RPMI7951 (cell line): ENCODE measurements at regions not wholly inside any gene's neighbourhood (a gene's known extent, or its start where the extent isn't known, plus 50 kb on each side); places are given as distances from the start of the nearest gene placed in this dataset.
"Not testable (repeated sequence)": the region's sequence is repeated elsewhere in the genome, so short reads cannot be mapped to it uniquely, and the experiment has no call there.

Source experiments
- DNase-seq: peaks from one replicate; pipeline ENCODE4 v3.0.0-alpha.2; 2012; ENCODE audit warnings: low read depth

GRCh38 chr9:22829236-22829635, 382.6 kb downstream of the DMRTA1 start:
- no peak for DNase-seq

- DNase-seq = no peak
Observed at GRCh38 chr9:22838266-22838665, 391.6 kb downstream of the DMRTA1 start.

DNA sequence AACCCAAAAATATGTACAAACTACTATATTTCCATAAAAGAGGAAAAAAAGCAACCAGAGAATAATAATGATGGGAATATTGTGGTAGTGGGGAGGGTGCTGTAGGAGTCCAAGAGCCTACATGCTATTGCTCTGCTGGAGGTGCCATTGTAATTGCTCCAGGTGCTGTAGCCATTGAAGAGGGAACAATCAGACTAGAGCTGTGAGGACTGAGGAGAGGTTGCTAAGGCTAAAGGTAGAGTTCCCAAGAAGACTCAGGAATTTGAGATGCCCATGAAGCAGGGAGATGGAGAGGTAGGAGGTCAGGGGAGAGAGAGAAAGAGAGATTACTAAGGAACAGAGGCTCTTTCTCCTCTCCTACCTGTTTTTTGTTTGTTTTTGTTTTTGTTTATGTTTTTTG, 394.0 kb downstream of the DMRTA1 start:
- no peak for DNase-seq

GRCh38 chr9:22845243-22845642, 398.6 kb downstream of the DMRTA1 start:
- DNase-seq = not testable (repeated sequence)

- no peak for DNase-seq
Observed at GRCh38 chr9:22855980-22856379, 409.4 kb downstream of the DMRTA1 start.

- no peak for DNase-seq
Observed at GRCh38 chr9:22857316-22857715, 410.7 kb downstream of the DMRTA1 start.

GRCh38 chr9:22863106-22863505, 416.5 kb downstream of the DMRTA1 start:
- no peak for DNase-seq

DNA sequence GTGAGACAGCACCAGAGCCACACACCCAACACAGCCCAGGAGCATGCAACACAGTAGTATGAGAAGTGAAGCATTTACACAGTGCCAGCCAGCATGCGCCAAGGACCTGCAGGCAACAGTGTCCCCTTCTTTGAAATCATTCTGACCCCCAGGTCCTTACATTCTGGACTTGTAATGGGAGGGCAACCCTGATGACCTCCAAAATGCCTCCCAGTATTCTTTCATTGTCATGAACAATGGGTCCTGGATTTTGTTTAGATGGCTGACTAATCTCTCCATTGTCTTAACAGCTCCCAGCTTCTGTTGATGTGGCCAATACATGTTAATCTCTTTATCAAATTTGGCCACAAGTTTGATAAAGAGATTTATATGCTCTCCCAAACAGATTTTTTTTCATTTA, 417.1 kb downstream of the DMRTA1 start:
- DNase-seq = no peak

- DNase-seq = no peak
Observed at GRCh38 chr9:22893196-22893843, 446.7 kb downstream of the DMRTA1 start.

DNA sequence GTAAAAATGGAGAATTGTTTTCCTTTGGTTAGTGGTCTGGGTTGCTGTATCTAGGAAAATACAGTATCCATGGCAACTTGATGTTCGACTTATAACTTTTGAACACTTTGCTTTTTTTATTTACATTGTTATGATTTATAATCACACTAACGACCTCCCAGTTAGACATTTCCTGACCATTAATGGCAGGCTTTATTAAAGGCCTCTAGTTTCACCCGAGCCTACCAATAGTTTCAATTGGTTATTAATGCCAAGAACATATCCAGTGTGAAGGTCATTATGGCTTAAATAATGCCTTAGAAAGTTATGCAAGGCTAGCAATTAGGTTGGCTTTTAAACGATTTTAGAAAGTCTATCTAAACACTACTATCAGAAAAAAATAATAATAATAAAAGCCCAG, 452.0 kb downstream of the DMRTA1 start:
- DNase-seq = no peak

GRCh38 chr9:22911632-22912031, 465.0 kb downstream of the DMRTA1 start:
- DNase-seq = no peak

DNA sequence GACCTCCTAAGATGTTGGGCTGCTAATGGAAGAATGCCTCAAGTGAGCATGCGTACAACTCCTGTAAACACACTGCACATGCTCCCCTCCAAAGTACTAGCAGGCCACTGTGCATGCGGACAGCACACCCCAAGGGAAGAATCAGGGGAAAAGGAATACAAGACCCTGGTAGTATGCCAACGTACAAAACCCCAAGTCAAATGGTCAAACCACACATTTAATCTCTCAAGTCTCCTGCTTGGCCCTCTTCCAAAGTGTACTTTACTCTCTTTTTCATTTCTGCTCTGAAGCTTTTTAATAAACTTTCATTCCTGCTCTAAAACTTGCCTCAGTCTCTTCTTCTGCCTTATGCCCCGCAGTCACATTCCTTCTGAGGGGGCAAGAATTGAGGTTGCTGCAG, 466.4 kb downstream of the DMRTA1 start:
- DNase-seq = peak; percentile 11

DNA sequence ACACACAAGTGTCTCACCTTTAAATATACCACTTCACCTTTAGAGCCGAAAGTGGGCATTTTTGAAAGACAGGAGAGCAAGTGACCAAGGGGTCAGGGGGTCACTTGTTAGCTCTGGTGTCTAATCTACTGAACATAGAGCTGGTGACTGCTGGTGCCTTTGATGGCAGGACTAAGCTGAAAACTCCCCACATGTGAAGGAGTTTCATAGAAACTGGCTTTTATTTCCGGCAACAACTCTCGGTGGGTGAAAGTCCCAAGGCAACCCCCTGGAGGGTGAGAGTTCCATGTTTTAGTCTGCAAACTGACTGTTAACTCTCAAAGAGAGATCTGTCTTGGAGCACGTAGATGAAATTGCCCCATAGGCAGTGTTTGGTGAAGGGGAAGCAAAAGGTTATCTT, 466.9 kb downstream of the DMRTA1 start:
- DNase-seq = no peak

DNA sequence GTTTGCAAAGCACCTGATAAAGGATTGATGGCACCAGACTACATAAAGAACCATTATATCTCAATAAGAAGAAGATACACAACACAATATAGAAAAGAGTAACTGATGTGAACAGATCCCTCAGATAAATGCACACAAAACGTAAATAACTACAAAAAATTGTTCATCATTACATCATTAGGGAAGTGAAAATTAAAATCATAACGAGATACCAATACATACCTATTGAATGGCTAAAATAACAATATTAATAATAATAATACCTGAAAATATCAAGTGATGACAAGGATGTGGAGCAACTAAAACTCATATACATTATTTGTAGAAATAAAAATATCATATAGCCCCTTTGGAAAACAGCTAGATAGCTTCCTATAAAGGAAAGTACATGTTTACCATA, 469.5 kb downstream of the DMRTA1 start:
- no peak for DNase-seq

- no peak for DNase-seq
Observed at GRCh38 chr9:22919423-22919822, 472.8 kb downstream of the DMRTA1 start.

- no peak for DNase-seq
Observed at GRCh38 chr9:22921742-22922141, 475.1 kb downstream of the DMRTA1 start.

GRCh38 chr9:22922222-22922621, 475.6 kb downstream of the DMRTA1 start:
- no peak for DNase-seq

DNA sequence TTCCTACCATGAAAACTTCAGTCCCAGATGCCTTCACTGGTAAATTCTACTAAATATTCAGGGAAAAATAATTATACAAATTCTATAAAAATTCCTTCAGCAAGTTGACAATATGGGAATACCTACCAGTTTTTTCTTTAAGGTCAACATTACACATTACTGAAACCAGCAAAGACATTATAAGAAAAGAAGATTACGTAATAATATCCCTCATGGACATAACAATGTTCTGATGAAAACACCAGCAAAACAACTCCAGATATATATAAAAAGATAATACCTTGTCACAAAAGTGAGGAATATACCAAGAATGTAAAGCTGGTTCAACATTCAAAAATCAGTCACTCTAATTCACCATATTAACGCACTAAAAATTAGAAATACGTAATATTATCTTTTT, 507.9 kb downstream of the DMRTA1 start:
- no peak for DNase-seq

- no peak for DNase-seq
Observed at GRCh38 chr9:22954964-22955363, 508.3 kb downstream of the DMRTA1 start.

GRCh38 chr9:22969350-22969979, 522.8 kb downstream of the DMRTA1 start:
- DNase-seq = no peak

DNA sequence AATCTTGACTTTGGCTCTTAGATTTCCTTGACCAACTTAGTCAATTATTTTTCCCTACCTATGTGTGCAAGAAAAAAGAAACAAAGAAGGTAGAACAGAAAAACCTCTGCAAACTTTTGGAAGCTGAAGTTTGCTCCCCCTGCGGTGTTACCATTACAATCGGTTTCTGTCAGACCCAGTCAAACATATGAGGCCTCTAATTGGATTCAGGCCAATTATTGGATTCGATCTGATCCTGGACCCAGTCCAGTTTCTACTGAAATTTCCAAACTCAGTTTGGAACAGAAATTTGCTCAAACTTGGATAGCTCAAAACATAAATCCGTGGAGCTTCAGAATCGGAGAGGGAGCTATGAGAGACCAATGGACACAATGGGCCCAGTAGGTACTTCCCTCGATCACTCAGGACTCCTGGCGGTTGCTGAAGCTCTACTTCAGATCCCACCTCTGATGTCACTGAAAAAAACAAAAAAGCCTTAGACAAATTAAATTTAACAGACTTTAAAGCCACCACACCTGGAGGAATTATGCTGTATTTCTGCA, 523.9 kb downstream of the DMRTA1 start:
- no peak for DNase-seq

DNA sequence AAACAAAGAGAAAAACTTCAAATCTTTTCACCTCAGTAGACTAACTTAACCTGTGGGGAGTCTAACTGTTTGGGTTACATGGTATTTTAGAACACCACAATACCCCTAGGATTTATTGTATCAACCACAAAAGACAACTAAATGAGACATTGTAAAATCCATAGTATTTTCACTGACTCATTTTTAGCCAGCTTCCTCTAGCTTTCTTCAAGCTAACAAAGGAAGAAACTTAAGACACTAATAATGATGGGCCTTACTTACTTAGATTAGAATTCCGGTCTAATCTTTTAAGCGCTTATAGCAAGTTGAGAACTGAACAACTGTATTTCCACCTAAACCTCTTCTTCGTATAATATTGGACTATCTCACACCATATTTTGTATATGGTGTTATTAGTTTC, 529.3 kb downstream of the DMRTA1 start:
- no peak for DNase-seq

- DNase-seq = no peak
Observed at GRCh38 chr9:22976454-22976853, 529.8 kb downstream of the DMRTA1 start.

DNA sequence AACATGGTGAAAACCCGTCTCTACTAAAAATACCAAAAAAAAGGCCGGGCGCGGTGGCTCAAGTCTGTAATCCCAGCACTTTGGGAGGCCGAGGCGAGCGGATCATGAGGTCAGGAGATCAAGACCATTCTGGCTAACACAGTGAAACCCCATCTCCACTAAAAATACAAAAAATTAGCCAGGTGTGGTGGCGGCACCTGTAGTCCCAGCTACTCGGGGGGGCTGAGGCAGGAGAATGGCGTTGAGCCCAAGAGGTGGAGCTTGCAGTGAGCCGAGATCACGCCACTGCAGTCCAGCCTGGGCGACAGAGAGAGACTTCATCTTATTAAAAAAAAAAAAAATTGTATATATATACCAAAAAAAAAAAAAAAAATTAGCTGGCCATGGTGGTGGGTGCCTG, 533.8 kb downstream of the DMRTA1 start:
- DNase-seq = not testable (repeated sequence)
